Panc1 (cell line): ENCODE measurements at regions not wholly inside any gene's neighbourhood (a gene's known extent, or its start where the extent isn't known, plus 50 kb on each side); places are given as distances from the start of the nearest gene placed in this dataset.

Experiments used
- ATAC-seq: fragments of 200-7000 bp; cut with Tn5 transposase; 2 replicates; pipeline ENCODE4 v1.9.1; 2020; ENCODE audit warnings: mild to moderate bottlenecking, moderate library complexity
- BruUV-seq: library from RNA; stranded (reverse); fragments of 400-500 nt; replicated peaks from 2 replicates; lab custom pipeline; 2021; lab: Mats Ljungman, UMichigan
- CTCF ChIA-PET: fragments of 300-600 bp; sonication (Branson Sonifier 250); formaldehyde crosslinking; loops from one replicate; lab custom pipeline; 2022; ENCODE audit warnings: antibody characterized with exemption; lab: Charles Lee
- POLR2A ChIA-PET: fragments of 300-600 bp; sonication (Branson Sonifier 250); formaldehyde crosslinking; loops from one replicate; lab custom pipeline; 2022; ENCODE audit warnings: antibody characterized with exemption; lab: Charles Lee
- DNase-seq: peaks from one replicate; pipeline ENCODE4 v3.0.0-alpha.2; 2010; ENCODE audit warnings: low read depth, low spot score
- H3K27ac ChIP-seq: 2 replicates; pipeline ENCODE4 v1.5.1; 2011; ENCODE audit warnings: mild to moderate bottlenecking, low read length, inconsistent platforms
- H3K27me3 ChIP-seq: fragments of 200-500 bp; sonication (Bioruptor generic); 2 replicates; pipeline ENCODE4 v1.6.0; 2014; ENCODE audit warnings: low read length, inconsistent platforms; ENCODE audit not compliant: control insufficient read depth, insufficient read depth
- H3K36me3 ChIP-seq: fragments of 200-500 bp; sonication (Bioruptor generic); 2 replicates; pipeline ENCODE4 v1.5.1; 2014; ENCODE audit warnings: inconsistent platforms, mild to moderate bottlenecking, low read length, moderate library complexity; ENCODE audit not compliant: control insufficient read depth, insufficient read depth
- H3K4me1 ChIP-seq: 2 replicates; pipeline ENCODE4 v1.5.1; 2011; ENCODE audit warnings: inconsistent platforms, mild to moderate bottlenecking, low read length, moderate library complexity; ENCODE audit not compliant: control insufficient read depth, insufficient read depth
- H3K4me3 ChIP-seq, 2 experiments: 2 replicates each; pipeline ENCODE4 v1.5.1; 2011 to 2012; ENCODE audit warnings: low read depth in 2 of 2, low read length in 2 of 2, mild to moderate bottlenecking in 2 of 2, inconsistent platforms in 1 of 2, moderate library complexity in 1 of 2
- H3K9me3 ChIP-seq: fragments of 200-500 bp; sonication (Bioruptor generic); 2 replicates; pipeline ENCODE4 v1.5.1; 2014; ENCODE audit warnings: low read depth, mild to moderate bottlenecking, inconsistent platforms, low read length, moderate library complexity; ENCODE audit not compliant: control insufficient read depth, insufficient read depth
- CTCF ChIP-seq: fragments of 450-650 bp; IDR thresholded peaks from 2 replicates; pipeline ENCODE4 v1.5.1; 2017; ENCODE audit warnings: mild to moderate bottlenecking
- POLR2AphosphoS5 ChIP-seq: IDR thresholded peaks from 2 replicates; pipeline ENCODE4 v1.6.1; 2012; ENCODE audit warnings: mild to moderate bottlenecking, low read depth, low read length, moderate library complexity
- REST ChIP-seq, 2 experiments: IDR thresholded peaks; 2 replicates each; pipeline ENCODE4 v1.6.1; 2011 to 2012; ENCODE audit warnings: low read depth in 2 of 2, control low read depth in 1 of 2, low read length in 1 of 2, mild to moderate bottlenecking in 1 of 2, moderate library complexity in 1 of 2; ENCODE audit not compliant: insufficient read depth in 1 of 2
- SIN3A ChIP-seq: IDR thresholded peaks from 2 replicates; pipeline ENCODE4 v1.6.1; 2012; ENCODE audit warnings: low read depth, mild to moderate bottlenecking, low read length, moderate library complexity, borderline replicate concordance; ENCODE audit not compliant: insufficient read depth
- TCF7L2 ChIP-seq: IDR thresholded peaks from 2 replicates; pipeline ENCODE4 v1.6.1; 2011; ENCODE audit warnings: mild to moderate bottlenecking, low read depth, low read length, inconsistent platforms
- in situ Hi-C: cut with HindIII; loops from 2 replicates; pipeline ENCODE4 v1.10.0; 2016; ENCODE audit warnings: low sequenced_read_pairs, low pct_unique_long_range_greater_than_20kb
- intact Hi-C: fragments of 100-400 bp; cut with micrococcal nuclease; formaldehyde crosslinking; loops from one replicate; pipeline ENCODE4 v1.10.0; 2022; ENCODE audit not compliant: unreplicated experiment

GRCh38 chr13:37493775-37494174 lies 104.8 kb downstream of the POSTN start:
- no peak for DNase-seq
- H3K27ac ChIP-seq = no peak overlapping the region
- no peaks in the 10 kb centered on the region for H3K27me3 ChIP-seq
- no peak for ATAC-seq
- intact Hi-C loops = no loop called here
- no peaks in the 10 kb centered on the region for H3K4me1 ChIP-seq
- no peaks in the 10 kb centered on the region for H3K9me3 ChIP-seq
- CTCF ChIA-PET = no interaction called here
- no TSS peak for BruUV-seq
- H3K36me3 ChIP-seq = no peaks in the 10 kb centered on the region
- no peak overlapping the region for H3K4me3 ChIP-seq
- TF ChIP-seq POLR2AphosphoS5 (no peak), SIN3A (no peak), TCF7L2 (no peak), CTCF (no peak), REST (IDR thresholded peaks at IDR 0.05; ENCODE audit: insufficient read depth in 1 of 2, low read depth in 2 of 2, low read length in 1 of 2) (no peak)
- in situ Hi-C loops = no loop called here
- POLR2A ChIA-PET = no interaction called here

GRCh38 chr13:37492741-37493514 lies 105.6 kb downstream of the POSTN start:
- intact Hi-C loops = no loop called here
- Histone ChIP-seq H3K4me3 (no peak overlapping the region), H3K9me3 (no peaks in the 10 kb centered on the region), H3K4me1 (no peaks in the 10 kb centered on the region), H3K27me3 (no peaks in the 10 kb centered on the region), H3K36me3 (no peaks in the 10 kb centered on the region), H3K27ac (no peak overlapping the region)
- CTCF ChIA-PET = no interaction called here
- POLR2A ChIA-PET = no interaction called here
- in situ Hi-C loops = no loop called here
- no TSS peak for BruUV-seq
- TF ChIP-seq POLR2AphosphoS5 (no peak), REST (IDR thresholded peaks at IDR 0.05; ENCODE audit: insufficient read depth in 1 of 2, low read depth in 2 of 2, low read length in 1 of 2) (no peak), TCF7L2 (no peak), SIN3A (no peak), CTCF (no peak)
- no peak for ATAC-seq
- DNase-seq = no peak
